Non-pigmented ciliary epithelial cell (primary cell): ENCODE measurements at regions not wholly inside any gene's neighbourhood (a gene's known extent, or its start where the extent isn't known, plus 50 kb on each side); places are given as distances from the start of the nearest gene placed in this dataset.
"Not testable (repeated sequence)": the region's sequence is repeated elsewhere in the genome, so short reads cannot be mapped to it uniquely, and the experiment has no call there.

Source experiments
- DNase-seq: peaks from one replicate; pipeline ENCODE4 v3.0.0-alpha.2; 2010; ENCODE audit warnings: low read depth

DNA sequence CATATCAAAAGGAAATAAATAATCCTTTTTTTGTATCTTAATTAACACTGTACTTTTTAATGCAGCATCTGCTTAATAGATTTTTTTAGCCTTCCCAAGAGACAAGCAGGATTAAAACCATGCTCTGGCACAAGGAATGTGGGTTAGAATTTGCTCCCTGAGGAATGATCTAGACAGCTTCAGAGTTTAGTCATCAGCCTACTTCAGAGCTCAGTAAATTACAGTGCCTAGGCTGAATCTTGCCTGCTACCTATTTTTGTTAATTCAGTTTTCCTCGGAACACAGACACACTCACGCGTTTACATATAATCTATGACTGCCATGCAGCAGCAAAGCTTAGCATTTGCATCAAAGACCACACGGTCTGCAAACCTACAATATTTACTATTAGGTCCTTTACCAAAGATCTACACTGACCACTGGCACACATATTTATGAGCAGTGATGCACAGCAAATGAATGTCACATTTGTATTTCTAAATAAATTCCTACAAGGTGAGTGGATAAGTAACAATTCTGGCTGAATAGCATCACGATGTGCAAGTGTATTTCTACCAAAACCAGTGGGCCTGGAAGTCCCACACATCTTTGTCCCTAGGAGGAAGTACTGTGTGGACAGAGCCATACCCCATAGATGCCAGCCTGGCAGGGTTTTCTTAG lies 309.8 kb upstream of the TMEM132C start:
- peak; percentile 43 for DNase-seq

DNA sequence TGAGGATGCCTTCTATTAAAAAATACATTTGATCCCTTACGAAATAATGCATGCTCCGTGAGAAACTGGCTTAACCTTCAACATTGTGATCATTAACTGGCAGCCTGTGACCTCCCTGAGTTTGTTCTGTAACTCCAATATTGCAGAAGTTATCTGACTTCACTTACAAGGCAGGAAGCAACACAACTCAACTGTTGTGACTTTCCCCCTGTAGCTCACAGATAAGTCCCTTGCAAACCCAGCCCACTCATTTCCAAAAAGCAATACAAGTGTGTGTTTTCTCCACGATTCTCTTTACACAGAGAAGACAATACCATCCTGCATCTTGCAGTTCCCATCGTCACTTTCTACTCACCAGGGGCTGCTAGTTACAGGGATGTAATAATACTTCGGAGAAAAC lies 304.7 kb upstream of the TMEM132C start:
- DNase-seq = no peak

DNA sequence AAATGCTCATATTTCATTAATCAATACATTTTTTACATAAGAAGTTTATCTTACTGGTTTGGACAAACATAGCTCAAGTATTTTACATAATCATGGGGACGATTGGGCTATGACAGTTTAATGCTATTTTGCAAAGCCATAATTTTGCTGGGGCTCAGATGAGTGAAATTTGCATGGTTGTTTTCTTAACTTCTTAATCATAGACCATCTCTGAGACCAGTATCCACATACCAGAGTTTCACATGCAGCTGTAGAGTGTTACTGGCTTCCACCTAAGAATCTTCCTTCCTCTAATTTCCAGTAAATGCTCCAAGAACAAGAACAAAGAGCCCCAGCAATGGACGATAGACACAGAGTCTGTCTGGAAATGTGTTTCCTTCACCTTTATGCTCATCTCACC lies 303.0 kb upstream of the TMEM132C start:
- DNase-seq = no peak

DNA sequence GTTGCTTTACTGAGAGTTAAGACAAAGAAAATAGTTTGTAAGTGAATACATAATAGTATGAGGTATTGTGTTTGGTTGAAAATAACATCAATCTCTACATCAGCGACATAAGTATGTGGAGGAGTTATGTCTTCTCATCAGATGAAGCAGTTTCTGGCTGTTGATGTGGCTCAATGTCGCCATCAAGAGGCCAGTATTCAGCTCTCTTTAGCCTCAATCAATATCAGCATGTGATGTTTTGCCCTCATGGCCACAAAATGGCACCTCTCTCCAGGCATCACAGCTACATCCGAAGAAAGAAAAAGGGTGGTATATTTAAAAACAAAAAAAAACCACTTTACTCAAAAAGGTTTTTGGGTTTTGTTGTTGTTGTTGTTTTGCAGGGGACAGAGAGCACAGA lies 302.3 kb upstream of the TMEM132C start:
- no peak for DNase-seq

DNA sequence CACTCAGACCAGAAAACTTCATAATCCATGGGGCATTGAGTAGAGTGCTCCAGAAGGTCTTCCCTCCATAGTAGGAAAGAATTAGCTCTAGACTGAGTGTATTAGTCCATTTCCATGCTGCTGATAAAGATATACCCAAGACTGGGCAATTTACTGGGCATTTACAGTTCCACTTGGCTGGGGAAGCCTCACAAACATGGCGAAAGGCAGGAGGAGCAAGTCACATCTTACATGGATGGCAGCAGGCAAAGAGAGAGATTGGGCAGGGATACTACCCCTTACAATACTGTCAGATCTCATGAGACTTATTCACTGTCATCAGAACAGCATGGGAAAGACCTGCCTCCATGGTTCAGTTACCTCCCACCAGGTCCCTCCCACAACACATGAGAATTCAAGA lies 300.6 kb upstream of the TMEM132C start:
- DNase-seq = no peak

DNA sequence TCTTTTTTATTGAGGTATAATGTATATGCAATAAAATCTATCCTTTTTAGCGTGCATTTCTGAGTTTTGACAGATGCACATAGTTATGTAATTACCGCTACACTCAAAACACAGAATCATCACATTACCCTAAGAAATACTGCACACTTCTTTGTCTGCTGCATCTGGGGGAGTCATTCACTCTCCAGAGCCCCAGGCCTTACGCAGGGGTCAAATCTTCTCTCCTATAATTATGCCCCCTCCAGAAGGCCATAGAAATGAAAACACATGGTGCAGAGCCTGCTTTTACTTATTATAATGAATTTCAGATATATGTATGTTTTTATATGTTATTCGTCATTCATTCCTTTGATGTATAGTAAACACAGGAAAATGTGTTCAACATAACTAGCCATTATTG lies 296.5 kb upstream of the TMEM132C start:
- no peak for DNase-seq

DNA sequence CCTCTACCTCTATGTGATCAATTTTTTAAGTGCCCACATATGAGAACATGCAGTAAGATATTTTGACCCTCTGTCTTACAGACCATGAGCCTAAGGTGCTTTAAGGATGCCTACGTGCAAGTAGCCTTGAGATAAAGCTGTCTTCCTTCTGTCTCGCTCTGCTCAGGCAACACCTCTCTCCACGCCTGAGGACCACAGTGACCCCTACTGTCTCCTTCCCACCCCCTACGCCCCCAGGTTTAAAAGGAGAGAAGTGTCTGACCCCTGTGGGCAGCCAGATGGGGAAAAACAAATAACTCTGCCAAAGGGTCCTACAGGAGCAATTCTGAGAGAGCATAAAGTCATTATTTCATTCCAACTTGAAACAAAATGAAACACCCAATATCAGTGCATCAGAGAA lies 286.4 kb upstream of the TMEM132C start:
- DNase-seq = no peak

DNA sequence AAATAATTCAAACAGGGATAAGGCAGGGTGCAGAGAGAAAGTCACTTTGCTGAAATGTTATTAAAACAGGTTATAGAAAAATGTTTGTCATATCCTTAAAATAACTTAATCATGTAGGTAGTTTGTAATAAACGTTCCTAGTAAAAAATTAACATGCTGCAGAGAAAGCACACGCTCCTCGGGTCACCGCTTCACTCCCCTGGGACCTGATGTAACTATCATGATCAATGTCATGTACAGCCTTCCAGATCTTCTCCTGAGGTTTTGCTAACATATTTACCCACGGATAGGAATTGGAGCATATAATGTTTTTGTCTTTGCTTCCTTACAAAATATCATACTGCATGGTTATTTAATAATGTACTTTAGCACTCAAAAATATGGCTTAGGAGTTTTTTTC lies 285.1 kb upstream of the TMEM132C start:
- no peak for DNase-seq

DNA sequence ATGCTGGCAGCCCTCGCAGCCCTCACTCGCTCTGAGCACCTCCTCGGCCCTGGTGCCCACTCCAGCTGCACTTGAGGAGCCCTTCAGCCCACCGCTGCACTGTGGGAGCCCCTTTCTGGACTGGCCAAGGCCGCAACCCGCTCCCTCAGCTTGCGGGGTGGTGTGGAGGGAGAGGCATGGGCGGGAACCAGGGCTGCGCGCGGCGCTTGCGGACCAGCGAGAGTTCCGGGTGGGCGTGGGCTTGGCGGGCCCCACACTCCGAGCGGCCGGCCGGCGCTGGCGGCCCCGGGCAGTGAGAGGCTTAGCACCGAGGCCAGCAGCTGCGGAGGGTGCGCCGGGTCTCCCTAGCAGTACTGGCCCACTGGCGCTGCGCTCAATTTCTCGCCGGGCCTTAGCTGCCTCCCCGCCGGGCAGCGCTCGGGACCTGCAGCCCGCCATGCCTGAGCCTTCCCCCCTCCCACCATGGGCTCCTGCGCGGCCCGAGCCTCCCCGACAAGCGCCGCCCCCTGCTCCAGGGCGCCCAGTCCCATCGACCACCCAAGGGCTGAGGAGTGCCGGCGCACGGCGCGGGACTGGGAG lies 283.7 kb upstream of the TMEM132C start:
- not testable (repeated sequence) for DNase-seq

DNA sequence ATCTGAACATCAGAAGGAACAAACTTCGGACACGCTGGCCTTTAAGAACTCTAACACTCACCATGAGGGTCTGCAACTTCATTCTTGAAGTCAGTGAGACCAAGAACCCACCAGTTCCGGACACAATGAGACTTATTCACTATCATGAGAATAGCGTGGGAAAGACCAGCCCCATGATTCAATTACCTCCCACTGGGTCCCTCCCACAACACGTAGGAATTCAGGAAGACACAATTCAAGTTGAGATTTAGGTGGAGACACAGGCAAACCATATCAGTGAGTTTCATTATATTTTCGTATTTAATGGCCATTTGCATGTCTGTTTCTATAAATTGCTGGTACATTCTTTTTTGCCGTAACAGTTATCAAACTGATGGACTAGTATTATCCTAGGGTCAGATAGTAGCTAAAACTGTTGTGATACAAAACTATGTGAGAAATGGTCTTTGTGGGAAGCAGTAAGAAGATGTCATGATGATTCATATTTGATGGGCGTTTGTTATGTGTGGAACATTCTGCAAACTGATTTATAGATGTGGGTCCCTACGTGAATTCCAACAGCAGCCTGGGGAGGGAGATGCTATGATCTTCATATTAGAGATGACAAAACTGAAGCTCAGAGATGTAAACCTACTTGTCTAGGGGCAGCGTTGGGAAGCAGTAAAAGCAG lies 282.4 kb upstream of the TMEM132C start:
- DNase-seq = peak; percentile 52

DNA sequence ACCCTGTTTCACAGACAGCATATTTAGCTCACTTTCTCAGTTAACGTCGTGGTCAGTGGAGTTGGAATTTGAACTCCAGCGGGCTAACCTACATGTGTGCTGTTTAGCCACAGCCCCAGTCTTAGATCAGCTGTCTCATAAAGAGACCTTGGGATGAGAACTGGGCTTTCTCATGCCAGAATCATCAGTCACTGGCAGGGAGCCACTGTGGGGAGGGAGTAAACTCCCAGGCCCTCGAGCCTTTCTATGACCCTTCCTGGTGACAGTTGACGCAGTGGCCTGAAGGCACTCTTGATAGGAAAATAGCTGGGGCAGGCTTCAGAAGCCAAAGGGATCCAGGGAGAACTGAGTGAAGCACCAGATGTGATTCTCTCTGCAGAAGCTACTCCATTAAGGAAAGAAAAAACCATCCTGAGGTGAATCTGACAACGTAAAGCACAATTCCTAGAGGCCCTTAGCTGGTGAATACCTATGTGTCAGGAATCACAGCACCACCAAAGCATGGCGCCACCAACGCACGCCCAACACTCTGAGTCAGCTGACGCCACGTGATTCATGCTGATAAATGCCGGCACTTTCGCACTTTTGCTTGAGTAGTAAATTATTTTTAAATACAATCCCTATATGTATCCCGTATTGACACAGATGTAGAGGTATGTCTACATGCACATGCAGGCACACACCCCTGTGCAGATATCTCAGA lies 279.6 kb upstream of the TMEM132C start:
- peak; percentile 59 for DNase-seq

DNA sequence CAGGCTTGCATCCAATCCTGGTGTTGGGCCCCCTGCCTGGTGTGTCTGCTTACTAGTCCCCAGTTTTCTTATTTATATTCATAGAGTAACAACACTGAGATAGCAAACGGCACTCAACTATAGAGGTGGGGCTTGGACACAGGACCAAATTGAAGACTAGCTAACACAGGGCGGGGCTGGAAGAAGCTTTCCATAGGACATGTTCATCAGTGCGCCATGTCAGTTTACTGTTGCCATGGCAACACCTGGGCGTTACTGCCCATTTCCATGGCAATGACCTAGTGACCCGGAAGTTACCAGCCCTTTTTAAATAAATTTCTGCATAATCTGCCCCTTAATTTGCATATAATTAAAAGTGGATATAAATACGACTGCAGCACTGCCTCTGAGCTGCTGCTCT lies 275.5 kb upstream of the TMEM132C start:
- no peak for DNase-seq

DNA sequence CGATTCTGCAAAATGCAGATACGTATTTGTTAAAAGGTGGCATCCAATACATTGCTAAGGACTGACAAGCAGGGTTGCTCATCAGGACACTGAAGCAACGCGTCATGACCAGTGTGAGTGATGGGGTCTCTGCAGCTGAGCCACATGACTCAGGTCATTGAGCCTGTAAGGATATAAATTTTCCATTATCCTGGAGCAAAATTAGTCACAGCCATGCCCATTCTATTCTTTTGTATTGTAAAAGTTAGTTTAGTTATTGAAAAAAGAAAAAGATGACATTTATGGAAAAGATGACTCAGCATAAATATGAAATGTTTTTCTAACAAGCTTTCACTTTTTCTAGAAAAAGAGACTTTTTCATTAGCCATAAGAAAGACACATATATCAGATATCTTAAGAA lies 268.0 kb upstream of the TMEM132C start:
- DNase-seq = no peak

DNA sequence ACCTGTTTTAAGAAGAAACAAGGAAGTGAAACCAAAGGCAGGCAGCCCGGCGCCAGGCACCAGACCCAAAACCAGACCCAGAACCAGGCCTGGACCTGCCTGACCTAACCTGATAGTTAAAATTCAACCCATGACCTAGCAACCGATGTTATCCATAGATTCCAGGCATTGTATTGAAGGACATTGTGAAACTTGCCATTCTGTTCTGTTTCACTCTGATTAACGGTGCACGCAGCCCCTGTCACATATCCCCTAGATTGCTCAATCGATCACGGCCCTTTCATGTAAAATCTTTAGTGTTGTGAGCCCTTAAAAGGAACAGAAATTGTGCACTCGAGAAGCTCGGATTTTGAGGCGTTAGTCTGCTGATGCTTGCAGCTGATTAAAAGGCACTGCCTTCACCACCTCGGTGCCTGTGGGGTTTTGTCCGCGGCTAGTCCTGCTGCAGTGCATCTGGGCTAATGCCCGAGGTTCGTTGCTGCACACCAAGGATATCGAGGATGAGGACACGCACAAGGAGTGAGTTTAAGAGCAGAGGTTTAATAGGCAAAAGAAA lies 262.5 kb upstream of the TMEM132C start:
- DNase-seq = no peak

DNA sequence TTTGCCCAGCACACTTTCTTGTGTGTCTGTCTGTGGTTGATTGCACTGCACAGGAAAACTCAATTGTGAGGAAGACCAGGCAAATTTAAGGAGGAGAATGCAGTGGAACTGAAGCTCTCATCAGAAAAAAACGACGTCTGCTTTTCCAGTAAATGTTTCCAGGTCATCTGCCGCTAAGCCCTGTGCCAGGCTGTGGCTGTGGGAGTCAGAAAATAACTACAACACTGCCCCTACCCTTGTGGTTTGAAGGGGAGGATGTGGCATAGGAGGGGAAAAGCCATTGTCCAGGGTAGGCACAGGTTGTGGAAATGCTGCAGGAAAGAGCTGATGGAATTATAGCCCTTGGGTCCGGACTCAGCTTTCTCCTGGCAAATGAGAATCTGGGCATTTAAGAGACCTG lies 259.7 kb upstream of the TMEM132C start:
- no peak for DNase-seq

DNA sequence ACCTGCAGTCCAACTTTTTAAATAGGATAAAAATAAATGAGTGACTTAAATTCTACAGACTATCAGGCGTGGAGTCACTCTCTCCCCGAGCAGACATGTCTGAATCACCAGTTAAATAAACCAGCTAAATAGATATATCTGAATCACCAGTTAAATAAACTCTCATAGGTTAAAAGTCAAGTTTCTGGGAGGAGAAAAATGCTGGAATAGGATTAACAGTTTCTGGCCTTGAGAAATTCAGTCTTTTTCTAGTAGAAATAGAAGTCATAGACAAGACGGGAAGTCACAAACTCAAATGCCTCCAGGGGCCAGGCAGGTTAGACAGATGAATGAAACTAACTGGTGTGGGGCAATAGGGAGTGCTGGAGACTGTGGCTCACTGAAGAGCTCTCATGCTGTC lies 258.6 kb upstream of the TMEM132C start:
- peak; percentile 50 for DNase-seq

DNA sequence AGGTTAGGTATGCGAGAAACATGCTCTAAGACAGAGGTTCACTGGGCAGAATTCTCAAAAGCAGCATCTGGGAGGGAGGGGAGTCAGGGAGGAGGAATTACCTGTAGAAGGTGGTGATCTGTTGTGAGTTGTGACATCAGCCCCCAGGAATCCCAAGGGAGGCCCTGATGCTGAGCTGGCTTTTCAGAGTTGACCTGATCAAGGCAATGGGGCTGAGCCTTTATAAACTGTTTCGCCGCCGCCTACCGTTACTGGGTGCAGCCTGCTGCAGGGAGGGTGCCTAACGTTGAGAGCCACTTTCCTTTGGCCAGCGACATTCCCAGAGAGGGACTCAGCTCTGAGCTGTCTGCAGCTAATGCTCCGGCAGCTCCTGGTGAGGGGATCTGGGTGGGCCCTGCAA lies 257.9 kb upstream of the TMEM132C start:
- no peak for DNase-seq

DNA sequence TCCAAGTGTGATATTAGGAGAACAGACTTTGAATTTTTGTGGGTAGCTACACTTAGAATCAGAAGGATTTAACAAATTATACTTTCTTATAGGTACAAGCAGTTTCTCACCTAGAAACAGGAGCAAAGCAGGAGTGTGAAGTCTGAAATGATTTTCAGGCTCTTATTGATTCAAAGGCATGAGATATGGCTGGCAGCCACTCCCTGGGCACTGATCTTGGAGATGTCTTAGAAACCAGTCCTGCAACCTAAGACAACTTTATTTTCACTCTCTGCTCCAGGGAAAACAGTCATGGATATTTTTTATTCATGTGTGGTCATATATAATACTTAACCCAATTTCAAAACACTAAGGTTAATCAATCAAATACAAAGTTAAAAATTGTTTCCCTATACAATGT lies 254.9 kb upstream of the TMEM132C start:
- DNase-seq = no peak

DNA sequence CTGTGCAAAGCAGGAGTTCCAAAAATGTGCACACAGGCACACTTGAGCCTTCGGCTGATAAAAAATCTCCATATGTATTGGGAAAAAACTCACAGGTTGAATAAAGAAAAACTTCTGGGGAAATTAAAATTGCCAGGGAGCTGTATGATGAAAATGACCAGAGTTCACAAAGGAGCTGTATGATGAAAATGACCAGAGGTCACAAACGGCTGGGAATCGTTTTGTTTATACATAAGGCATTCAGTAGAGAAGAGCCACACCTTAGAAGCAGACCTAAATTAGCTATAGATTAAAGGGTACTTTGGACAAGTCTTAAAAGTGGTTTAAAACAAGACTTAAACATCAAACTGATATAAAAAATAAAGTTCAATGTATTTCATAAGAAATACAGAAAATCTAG lies 251.7 kb upstream of the TMEM132C start:
- no peak for DNase-seq

DNA sequence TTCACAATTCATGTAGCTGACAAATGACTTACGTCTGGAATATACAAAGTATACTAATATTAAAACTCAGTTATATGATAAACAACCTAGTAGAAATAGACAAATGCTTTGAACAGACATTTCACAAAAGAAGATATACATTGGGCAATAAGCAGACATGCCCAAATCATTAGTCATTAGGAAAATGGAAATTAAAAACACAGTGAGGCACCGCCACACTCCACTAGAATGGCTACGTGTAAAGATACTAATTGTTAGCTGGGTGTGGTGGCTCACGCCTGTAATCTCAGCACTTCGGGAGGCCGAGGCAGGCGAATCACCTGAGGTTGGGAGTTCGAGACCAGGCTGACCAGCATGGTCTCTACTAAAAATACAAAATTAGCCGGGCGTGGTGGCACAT lies 248.9 kb upstream of the TMEM132C start:
- DNase-seq = no peak

DNA sequence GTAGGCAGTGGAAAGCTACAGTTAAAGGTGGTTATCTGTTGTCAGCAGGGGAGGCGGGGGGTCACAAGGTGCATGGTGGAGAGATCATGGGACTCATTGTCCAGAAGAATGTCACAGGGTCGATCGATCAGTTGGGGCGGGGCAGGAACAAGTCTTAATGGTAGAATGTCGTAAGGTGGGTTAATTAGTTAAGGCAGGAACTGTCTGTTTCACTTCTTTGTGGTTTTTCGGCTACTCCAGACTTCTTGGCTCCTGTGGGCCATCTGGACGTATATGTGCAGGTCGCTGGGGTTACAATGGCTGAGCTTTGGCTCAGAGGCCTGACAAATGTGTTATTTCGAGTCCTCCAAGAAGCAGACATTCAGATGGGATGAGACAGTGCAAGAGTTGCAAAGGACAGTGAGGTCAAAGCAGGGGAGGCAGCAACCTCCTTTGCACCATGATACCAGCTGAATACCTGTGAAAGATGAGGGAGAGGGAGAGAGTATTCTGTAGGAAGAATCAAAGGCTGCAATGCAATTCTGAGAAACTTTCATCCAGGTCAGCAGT lies 246.9 kb upstream of the TMEM132C start:
- DNase-seq = no peak

DNA sequence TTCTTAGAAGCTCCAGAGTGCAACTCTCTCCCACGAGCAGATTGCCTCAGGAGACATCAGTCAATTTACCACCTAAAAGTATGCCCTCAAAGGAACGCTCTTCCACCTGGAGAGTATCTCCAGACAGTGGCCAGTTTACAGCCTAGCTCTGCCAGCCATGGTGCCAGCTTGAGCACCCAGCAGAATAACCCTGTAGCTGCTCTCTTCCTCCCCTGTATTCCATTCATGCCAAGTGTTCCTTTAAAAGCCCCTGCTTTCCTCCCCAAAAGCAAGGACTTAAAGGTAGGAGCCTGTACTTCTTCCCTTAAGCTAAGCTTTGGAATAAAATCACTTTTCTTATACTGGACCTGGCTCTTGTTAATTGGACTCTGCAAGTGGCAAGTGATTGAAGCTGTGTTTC lies 245.4 kb upstream of the TMEM132C start:
- no peak for DNase-seq
